ENCODE measurements at regions not wholly inside any gene's neighbourhood (a gene's known extent, or its start where the extent isn't known, plus 50 kb on each side); places are given as distances from the start of the nearest gene placed in this dataset.

- TF ChIP-seq TAF1 (IDR thresholded peaks at IDR 0.05; ENCODE audit: borderline replicate concordance, insufficient read depth, low read length) = no peak
- no peak for TF ChIP-seq REST (IDR thresholded peaks at IDR 0.05; ENCODE audit: insufficient read depth in 1 of 2, low read depth in 2 of 2, low read length in 2 of 2)
- no peak for TF ChIP-seq SIN3A (IDR thresholded peaks at IDR 0.05; ENCODE audit: borderline replicate concordance, insufficient read depth, low read length)
- no peak for TF ChIP-seq POLR2AphosphoS5 (IDR thresholded peaks at IDR 0.05; ENCODE audit: low read depth, low read length)
- no peak for TF ChIP-seq FOXP2 (optimal IDR thresholded peaks at IDR 0.05; ENCODE audit: borderline replicate concordance, extremely low read depth, extremely low read length, insufficient read depth)
These were observed 195.9 kb upstream of the TCF4 start for GRCh38 chr18:55783921-55784320.

- TF ChIP-seq REST (IDR thresholded peaks at IDR 0.05; ENCODE audit: insufficient read depth in 1 of 2, low read depth in 2 of 2, low read length in 2 of 2) (no peak), POLR2AphosphoS5 (IDR thresholded peaks at IDR 0.05; ENCODE audit: low read depth, low read length) (no peak), SIN3A (IDR thresholded peaks at IDR 0.05; ENCODE audit: borderline replicate concordance, insufficient read depth, low read length) (no peak), TAF1 (IDR thresholded peaks at IDR 0.05; ENCODE audit: borderline replicate concordance, insufficient read depth, low read length) (no peak), FOXP2 (optimal IDR thresholded peaks at IDR 0.05; ENCODE audit: borderline replicate concordance, extremely low read depth, extremely low read length, insufficient read depth) (no peak)
These were observed 193.5 kb upstream of the TCF4 start for GRCh38 chr18:55781481-55781957.

GRCh38 chr18:55780586-55781071 lies 192.6 kb upstream of the TCF4 start:
- TF ChIP-seq SIN3A (IDR thresholded peaks at IDR 0.05; ENCODE audit: borderline replicate concordance, insufficient read depth, low read length) = no peak
- no peak for TF ChIP-seq TAF1 (IDR thresholded peaks at IDR 0.05; ENCODE audit: borderline replicate concordance, insufficient read depth, low read length)
- TF ChIP-seq FOXP2 (optimal IDR thresholded peaks at IDR 0.05; ENCODE audit: borderline replicate concordance, extremely low read depth, extremely low read length, insufficient read depth) = no peak
- no peak for TF ChIP-seq POLR2AphosphoS5 (IDR thresholded peaks at IDR 0.05; ENCODE audit: low read depth, low read length)
- no peak for TF ChIP-seq REST (IDR thresholded peaks at IDR 0.05; ENCODE audit: insufficient read depth in 1 of 2, low read depth in 2 of 2, low read length in 2 of 2)

GRCh38 chr18:55779691-55780585 lies 191.9 kb upstream of the TCF4 start:
- no peak for TF ChIP-seq REST (IDR thresholded peaks at IDR 0.05; ENCODE audit: insufficient read depth in 1 of 2, low read depth in 2 of 2, low read length in 2 of 2)
- TF ChIP-seq FOXP2 (optimal IDR thresholded peaks at IDR 0.05; ENCODE audit: borderline replicate concordance, extremely low read depth, extremely low read length, insufficient read depth) = no peak
- TF ChIP-seq POLR2AphosphoS5 (IDR thresholded peaks at IDR 0.05; ENCODE audit: low read depth, low read length) = no peak
- TF ChIP-seq SIN3A (IDR thresholded peaks at IDR 0.05; ENCODE audit: borderline replicate concordance, insufficient read depth, low read length) = no peak
- no peak for TF ChIP-seq TAF1 (IDR thresholded peaks at IDR 0.05; ENCODE audit: borderline replicate concordance, insufficient read depth, low read length)

Data from PFSK-1 (cell line).